Islet of Langerhans (tissue), 1 donor: ENCODE measurements at regions not wholly inside any gene's neighbourhood (a gene's known extent, or its start where the extent isn't known, plus 50 kb on each side); places are given as distances from the start of the nearest gene placed in this dataset.
A peak's percentile ranks its signal among the peaks of the same experiment; 100 is the strongest.

Source experiments
- FAIRE-seq: peaks from one replicate; lab custom pipeline; 2011; peaks lifted over from hg19 to GRCh38; lab: Jason Lieb, UNC

DNA sequence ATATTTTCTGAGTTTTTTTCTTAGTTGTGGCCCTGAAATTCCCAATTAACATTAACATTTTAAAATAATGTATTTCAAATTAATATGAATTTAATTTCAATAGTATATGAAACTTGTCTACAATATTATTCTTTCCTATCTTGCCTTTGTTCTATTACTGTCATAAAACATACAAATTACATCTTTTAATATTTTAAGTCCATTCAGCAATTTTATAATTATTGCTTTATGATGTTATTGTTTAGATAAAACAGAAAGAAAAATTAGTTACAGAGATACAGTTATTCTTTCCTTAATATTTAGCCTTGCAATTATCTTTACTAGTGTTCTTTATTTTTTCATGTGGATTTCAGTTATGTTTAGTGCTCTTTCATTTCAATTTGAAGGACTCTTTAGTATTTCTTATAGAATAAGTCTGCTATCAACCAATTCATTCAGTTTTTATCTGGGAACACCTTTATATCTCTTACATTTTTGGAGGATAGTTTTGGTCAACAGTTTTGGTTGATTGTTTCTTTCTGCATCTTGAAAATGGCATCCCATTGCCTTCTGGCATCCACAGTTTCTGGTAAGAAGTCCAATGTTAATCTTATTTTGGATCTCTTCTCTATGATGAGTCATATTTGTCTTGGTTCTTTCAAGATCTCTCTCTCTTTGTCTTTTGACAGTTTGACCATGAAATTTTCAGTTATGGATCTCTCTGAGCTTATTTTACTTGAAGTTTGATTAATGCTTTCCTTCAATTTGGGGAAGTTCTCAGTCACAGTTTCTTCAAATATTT, 76.9 kb upstream of the CHST9 start:
- FAIRE-seq, result no peak

DNA sequence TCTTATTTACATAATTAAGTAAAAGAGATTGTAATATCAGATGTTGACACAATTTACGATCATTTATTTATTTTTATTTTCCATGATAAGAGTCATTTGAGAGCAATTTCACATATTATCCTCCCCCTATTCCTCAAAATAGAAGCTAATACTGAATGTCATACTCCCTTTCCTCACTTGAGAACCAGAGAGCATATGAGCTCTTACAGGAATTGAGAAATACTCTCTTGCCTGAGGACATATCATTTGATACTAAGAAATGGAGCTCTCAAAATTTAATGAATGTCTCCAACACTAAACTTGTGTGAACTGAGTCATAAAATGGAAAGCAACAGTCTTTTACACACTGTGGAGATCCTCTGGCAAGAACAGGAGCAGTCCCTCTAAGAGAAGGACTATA, 68.5 kb upstream of the CHST9 start:
- no peak for FAIRE-seq

DNA sequence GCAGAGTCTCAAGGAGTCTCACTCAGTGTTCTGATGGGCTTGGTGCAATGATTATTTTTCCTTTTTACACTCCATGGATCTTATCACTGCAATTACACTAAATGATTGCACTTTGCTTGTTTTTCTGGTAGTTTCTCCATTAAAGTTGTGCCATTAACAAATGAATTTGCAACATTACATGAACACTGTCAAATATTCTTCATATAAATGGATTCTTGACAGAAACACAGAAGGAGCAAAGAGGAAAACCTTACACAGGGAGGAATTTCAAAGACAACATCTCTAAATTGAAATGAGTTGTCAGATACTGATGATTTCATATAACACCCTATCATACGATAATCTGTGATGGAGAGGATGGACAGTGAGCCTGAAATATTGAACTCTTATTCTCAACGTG, 65.4 kb upstream of the CHST9 start:
- FAIRE-seq, result no peak

DNA sequence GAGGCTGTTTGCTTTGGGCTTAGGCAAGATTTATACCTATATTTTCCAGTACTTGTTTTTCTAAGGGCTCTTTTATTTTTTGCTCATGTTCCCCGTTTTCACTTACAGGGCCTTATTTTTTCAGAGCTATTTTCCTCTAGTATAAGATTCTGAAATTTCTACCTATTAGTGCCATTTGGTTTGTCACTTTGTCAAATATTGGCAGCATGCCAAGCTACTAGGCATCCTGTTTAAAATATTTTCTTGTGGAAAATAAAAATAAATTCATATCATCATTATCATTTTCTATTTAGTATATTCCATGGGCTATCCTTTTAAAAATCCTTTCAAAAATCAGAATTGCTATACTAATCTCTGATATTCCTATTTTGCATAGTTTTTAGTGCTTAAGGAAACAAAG, 64.8 kb upstream of the CHST9 start:
- FAIRE-seq, result no peak

DNA sequence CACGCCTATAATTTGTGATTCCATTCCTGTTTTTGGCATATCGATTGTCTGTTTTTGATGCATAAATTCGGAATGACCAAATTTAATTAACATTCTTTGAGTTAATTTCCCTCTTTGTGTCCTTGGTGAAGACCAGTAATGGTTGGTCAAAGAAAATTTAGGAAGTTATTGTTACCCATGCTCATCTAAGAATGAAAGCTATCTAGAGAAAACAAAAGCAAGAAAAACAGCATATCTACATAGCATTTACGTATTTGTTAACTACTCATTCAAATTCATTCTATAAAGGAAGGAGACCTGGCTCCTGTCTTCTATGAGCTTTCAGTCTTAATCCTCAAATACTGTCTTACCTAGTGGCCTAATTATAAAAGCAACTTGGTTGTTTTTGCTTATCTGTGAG, 59.2 kb upstream of the CHST9 start:
- no peak for FAIRE-seq

DNA sequence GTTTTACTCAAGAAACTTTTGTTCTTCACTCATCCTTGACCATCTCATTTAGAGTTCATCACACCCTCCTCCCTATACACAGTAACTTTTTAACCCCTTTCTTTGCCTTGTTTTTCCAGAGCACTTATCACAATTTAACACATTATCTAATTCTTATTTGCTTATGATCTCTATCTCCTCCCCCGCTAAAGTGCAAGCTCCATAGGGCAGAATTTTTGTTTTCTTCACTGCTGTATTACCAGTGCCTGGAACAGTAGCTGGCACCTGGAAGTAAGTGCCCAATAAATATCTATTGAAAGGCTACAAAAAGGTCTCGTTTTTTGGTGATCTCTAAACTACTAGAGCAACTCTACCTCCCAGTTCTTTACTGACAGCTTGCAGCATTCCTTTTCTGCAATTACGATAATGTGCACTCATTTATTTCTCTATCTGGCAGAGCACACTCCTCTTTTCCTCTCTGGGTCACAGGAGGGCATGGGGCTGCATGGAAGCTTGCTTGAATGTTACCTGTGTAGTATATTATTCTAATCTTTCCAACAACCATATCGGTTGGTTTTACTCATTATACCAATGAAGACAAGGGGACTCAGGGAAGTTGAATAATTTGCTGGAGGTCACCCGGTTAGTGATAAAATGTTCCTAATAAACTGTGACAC, 57.4 kb upstream of the CHST9 start:
- FAIRE-seq, result no peak

DNA sequence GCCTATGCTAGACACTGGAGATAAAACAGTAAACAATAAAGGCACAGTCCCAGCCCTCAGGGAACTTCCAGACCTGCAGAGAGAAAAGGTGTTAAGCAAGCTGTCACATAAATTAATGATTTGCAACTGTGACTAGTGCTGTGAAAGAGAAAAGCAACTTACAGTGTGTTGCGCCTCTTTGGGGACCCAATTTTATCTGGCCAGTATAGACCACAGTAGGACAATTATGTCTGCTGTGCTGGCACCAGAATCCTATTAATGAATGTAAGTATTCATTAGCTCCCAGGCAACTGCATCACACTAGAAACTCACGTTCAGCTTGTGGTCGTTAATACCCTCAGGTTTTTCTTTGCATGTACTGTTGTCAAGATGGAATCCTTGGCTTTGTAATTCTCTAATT, 55.3 kb upstream of the CHST9 start:
- FAIRE-seq, result no peak

DNA sequence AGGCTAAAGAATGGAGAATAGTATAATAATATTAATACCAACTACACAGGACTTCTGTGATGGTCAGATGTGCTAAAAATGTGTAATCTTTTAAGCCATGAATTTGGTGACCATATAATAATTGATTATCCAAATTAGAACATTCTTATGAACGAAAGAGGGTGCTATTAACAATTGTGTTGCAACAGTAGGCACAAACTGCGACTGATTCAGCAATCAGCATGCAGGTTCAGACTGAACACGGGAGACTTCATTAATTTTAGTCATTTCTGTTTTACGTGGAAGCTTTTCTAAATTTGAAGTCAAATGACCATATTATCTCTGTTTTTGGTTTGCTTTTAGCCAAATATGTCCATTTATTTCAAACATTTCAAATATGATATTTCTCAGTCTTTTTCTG, 54.6 kb upstream of the CHST9 start:
- no peak for FAIRE-seq

DNA sequence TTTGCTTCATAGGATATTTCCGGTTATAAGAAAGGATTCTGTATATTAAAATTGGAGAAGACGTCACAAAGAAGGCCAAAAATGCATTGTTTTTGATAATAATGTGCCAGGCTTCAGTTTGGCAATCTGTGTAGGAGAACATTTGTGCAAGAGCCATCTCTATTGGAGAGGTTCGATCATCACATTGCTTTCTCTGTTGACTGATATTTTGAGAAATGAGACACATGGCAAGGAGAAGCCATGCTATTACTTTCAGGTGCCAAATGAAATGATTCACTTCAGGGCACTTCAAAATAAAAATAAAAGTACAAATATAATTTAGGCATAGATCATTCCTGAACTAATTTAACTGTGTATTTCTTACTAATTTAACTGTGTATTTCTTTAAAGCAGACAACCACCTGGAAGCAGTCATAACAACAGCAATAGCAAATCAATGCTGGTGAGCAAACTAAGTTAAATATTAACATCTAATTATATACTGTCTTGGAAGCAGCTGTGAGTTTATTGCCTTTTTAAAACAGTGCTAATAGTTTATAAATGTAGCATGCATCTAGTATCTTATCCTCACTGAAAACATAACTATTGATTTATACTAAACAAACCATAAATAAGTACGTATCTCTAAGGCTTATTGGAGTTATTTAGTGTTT, 50.2 kb upstream of the CHST9 start:
- FAIRE-seq, result peak; percentile 99
